NCI-H446 (cell line): ENCODE measurements at regions not wholly inside any gene's neighbourhood (a gene's known extent, or its start where the extent isn't known, plus 50 kb on each side); places are given as distances from the start of the nearest gene placed in this dataset.
A peak's percentile ranks its signal among the peaks of the same experiment; 100 is the strongest.
"Not testable (repeated sequence)": the region's sequence is repeated elsewhere in the genome, so short reads cannot be mapped to it uniquely, and the experiment has no call there.

ENCODE experiments used
- DNase-seq, 2 experiments: peaks; one replicate each; lab custom pipeline; 2025; lab: John Stamatoyannopoulos, UW

- no peak for DNase-seq
Measured at GRCh38 chr5:160479220-160479619, 57.6 kb downstream of the PTTG1 start.

GRCh38 chr5:160479926-160480325 lies 58.3 kb downstream of the PTTG1 start:
- DNase-seq = peak in 1 of 2 experiments; percentile 27

GRCh38 chr5:160480652-160481051 lies 59.0 kb downstream of the PTTG1 start:
- no peak for DNase-seq

GRCh38 chr5:160484678-160485077 lies 63.0 kb downstream of the PTTG1 start:
- DNase-seq = no peak

GRCh38 chr5:160485364-160485969 lies 63.8 kb downstream of the PTTG1 start:
- no peak for DNase-seq

GRCh38 chr5:160486573-160486972 lies 64.9 kb downstream of the PTTG1 start:
- DNase-seq = no peak

- DNase-seq = no peak
Measured at GRCh38 chr5:160488394-160489325, 67.0 kb downstream of the PTTG1 start.

GRCh38 chr5:160491438-160491837 lies 69.8 kb downstream of the PTTG1 start:
- DNase-seq = no peak

GRCh38 chr5:160492565-160492964 lies 70.9 kb downstream of the PTTG1 start:
- no peak for DNase-seq

GRCh38 chr5:160493806-160494338 lies 72.2 kb downstream of the PTTG1 start:
- no peak for DNase-seq

- DNase-seq = no peak
Measured at GRCh38 chr5:160494451-160494850, 72.8 kb downstream of the PTTG1 start.

GRCh38 chr5:160496334-160496733 lies 74.7 kb downstream of the PTTG1 start:
- no peak for DNase-seq

- DNase-seq = no peak
Measured at GRCh38 chr5:160496784-160497183, 75.1 kb downstream of the PTTG1 start.

GRCh38 chr5:160497878-160498277 lies 76.2 kb downstream of the PTTG1 start:
- DNase-seq = no peak

- not testable (repeated sequence) for DNase-seq
Measured at GRCh38 chr5:160498441-160499043, 76.9 kb downstream of the PTTG1 start.

- DNase-seq = no peak
Measured at GRCh38 chr5:160500786-160501779, 79.4 kb downstream of the PTTG1 start.

GRCh38 chr5:160504906-160505305 lies 83.3 kb downstream of the PTTG1 start:
- DNase-seq = no peak

- no peak for DNase-seq
Measured at GRCh38 chr5:160506006-160507004, 84.7 kb downstream of the PTTG1 start.

- DNase-seq = no peak
Measured at GRCh38 chr5:160507221-160507721, 85.6 kb downstream of the PTTG1 start.
